ENCODE measurements at regions not wholly inside any gene's neighbourhood (a gene's known extent, or its start where the extent isn't known, plus 50 kb on each side); places are given as distances from the start of the nearest gene placed in this dataset.
"Not testable (repeated sequence)": the region's sequence is repeated elsewhere in the genome, so short reads cannot be mapped to it uniquely, and the experiment has no call there.

DNA sequence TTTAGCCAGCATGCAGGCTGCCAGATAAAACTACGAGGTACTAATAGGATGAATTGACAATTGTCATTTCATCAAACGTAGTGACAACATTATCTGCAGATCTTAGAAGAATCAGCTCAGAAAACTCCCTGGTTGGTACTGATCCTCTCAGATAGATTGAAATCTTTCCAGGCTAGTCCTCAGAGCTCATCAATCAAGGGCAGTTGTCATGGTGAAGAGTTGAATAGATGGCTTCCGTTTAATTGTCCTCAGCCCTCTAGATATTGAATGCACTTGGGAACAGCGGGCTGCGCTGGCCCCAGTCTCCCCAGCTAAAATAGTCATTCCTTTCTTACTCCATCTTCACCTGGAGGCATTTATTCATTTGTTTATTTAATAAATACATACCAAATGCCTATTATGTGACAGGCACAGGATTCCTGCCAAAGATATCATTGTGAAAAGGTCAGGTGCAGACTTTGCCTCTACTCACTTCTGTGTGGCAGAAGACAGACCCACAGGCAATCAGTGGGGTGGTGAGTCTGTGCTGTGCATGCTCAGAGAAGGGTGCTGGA is 1081.6 kb downstream of the TYW1 start:
- no peak for DNase-seq (ENCODE audit: low read depth in 2 of 2)

DNA sequence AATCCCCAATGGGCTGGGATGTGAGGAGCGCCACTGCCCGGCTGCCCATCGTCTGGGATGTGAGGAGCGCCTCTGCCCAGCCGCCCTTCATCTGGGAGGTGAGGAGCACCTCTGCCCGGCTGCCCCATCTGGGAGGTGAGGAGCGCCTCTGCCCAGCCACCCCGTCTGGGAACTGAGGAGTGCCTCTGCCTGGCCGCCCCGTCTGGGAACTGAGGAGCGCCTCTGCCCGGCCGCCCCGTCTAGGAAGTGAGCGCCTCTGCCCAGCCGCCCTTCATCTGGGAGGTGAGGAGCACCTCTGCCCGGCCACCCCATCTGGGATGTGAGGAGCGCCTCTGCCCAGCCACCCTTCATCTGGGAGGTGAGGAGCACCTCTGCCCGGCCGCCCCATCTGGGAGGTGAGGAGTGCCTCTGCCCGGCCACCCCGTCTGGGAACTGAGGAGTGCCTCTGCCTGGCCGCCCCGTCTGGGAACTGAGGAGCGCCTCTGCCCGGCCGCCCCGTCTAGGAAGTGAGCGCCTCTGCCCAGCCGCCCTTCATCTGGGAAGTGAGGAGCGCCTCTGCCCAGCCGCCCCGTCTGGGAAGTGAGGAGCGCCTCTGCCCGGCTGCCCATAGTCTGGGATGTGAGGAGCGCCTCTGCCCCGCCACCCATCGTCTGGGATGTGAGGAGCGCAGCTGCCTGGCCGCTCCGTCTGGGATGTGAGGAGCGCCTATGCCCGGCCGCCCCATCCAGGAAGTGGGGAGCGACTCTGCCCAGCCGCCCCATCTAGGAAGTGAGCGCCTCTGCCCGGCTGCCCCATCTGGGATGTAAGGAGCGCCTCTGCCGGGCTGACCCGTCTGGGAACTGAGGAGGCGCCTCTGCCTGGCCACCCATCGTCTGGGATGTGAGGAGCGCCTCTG is 1085.7 kb downstream of the TYW1 start:
- not testable (repeated sequence) for DNase-seq (ENCODE audit: low read depth in 2 of 2)

DNA sequence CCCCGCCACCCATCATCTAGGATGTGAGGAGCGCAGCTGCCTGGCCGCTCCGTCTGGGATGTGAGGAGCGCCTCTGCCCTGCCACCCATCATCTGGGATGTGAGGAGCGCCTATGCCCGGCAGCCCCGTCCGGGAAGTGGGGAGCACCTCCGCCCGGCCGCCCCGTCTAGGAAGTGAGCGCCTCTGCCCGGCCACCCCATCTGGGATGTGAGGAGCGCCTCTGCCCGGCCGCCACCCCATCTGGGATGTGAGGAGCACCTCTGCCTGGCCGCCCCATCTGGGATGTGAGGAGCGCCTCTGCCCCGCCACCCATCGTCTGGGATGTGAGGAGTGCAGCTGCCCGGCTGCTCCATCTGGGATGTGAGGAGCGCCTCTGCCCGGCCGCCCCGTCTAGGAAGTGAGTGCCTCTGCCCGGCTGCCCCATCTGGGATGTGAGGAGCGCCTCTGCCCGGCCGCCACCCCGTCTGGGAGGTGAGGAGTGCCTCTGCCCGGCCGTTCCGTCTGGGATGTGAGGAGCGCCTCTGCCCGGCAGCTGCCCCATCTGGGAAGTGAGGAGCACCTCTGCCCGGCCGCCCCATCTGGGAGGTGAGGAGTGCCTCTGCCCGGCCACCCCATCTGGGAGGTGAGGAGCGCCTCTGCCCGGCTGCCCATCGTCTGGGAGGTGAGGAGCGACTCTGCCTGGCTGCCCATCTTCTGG is 1086.5 kb downstream of the TYW1 start:
- DNase-seq (ENCODE audit: low read depth in 2 of 2): not testable (repeated sequence)

DNA sequence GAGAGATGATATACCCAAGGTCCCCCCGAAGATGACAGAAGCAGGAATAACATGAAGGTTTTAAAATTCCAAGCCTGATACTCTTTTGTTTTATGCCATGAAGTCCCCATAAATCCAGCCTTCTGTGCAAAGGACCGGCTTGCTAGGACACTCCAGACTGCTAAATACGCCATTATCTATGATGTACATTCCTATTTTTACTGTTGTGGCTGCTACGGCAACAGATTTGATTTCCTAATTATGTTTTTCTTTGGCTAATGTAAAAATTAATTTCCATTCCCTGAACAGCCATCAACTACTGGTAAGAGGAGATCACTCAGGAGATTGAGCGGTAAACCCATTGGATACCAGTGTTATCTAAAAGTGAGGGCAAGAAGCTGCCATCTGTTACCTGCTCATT is 1090.8 kb downstream of the TYW1 start:
- DNase-seq (ENCODE audit: low read depth in 2 of 2): no peak

DNA sequence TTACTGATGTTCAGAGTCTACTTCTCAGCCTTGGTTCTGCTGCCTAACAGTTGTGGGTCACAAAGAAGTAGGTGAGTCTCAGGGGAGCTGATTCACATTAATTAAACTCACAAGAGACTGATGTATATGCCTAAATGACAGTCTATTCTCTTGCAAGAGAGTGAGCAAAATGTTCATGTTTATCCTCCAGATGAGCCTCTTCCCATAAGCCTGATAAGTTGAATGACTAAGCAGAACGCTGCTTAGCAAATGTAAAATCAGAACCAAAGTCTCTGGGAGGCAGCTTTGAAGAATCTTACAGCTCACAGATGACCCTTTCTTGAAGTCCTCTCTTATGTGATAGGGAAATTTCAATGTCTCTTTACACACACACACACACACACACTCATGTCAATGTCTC is 1092.2 kb downstream of the TYW1 start:
- no peak for DNase-seq (ENCODE audit: low read depth in 2 of 2)

DNA sequence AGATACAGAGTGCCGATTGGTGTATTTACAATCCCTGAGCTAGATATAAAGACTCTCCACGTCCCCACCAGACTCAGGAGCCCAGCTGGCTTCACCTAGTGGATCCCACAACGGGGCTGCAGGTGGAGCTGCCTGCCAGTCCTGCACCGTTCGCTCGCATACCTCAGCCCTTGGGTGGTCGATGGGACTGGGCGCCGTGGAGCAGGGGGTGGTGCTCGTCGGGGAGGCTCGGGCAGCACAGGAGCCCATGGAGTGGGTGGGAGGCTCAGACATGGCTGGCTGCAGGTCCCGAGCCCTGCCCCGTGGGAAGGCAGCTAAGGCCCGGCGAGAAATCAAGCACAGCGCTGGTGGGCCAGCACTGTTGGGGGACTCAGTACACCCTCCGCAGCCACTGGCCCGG is 1093.6 kb downstream of the TYW1 start:
- not testable (repeated sequence) for DNase-seq (ENCODE audit: low read depth in 2 of 2)

DNA sequence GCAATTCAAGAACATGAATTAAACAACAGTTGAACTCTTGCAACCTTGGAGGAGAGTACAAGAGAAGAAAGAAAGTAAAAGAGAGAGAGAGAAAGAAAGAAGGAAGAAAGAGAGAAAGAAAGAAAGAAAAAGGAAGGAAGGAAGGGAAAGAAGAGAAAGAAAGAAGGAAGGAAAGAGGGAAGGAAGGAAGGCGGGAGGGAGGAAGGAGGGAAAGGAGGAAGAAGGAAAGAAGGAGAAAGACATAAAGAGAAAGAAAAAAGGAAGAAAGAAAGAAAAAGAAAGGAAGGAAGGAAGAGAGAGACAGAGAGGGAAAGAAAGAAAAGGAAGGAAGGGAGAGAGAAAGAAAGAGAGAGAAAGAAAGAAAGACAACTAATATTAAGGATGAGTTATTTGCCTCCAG is 1106.7 kb downstream of the TYW1 start:
- DNase-seq (ENCODE audit: low read depth in 2 of 2): no peak

DNA sequence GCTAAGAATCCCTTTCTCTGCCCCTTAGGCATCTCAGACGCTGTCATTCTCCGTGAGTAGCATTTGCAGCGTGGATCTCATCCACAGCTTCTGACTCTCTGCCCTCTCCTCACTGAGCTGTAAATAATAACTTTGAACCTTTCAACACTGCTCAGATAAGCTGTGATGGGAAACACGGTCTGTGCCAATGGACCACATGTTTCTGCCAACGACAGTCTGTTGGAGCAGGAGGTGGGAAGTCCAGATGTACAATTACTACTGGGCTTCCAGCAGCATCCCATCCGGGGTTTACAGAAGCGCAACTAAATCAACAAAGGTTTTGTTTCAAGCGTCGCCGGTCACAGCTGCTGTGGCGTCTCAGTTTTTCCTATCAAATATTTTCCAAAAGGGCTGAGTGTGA is 1110.6 kb downstream of the TYW1 start:
- DNase-seq (ENCODE audit: low read depth in 2 of 2): no peak

DNA sequence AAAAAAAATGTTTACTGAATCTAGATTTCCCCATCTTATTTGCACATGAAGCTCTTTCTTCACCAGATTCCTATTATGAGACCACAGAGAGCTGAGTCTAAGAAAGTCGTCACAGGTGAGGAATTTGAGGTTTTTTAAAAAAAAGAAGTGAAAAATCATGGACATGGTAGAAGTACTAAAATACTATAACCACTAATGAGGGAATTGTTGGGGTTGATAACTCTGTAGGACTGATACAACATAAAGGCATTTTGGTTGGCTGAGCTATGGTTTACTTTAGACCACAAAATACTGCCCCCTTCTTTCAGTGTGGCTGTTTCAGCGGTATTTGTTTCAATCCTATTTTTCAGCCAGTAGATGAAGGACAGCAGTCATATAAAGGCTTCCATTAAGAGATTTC is 1111.3 kb downstream of the TYW1 start:
- no peak for DNase-seq (ENCODE audit: low read depth in 2 of 2)

DNA sequence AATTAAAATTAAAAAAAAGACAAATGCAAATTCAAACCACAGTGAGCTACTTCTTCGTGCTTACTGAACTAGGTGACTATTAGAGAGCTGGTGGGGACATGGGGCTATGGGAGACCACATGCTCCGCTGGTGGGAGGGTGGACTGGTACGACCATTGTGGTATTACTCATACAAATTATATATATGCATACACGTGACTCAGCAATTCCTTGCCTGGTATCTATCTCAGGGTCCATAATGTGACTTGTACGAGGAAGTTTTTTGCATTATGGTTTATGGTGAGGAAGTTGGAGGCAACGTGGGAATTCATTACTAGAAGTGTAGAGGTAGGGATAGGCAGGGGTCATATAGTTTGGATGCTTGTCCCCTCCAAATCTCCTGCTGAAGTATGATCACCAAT is 1112.7 kb downstream of the TYW1 start:
- DNase-seq (ENCODE audit: low read depth in 2 of 2): no peak

DNA sequence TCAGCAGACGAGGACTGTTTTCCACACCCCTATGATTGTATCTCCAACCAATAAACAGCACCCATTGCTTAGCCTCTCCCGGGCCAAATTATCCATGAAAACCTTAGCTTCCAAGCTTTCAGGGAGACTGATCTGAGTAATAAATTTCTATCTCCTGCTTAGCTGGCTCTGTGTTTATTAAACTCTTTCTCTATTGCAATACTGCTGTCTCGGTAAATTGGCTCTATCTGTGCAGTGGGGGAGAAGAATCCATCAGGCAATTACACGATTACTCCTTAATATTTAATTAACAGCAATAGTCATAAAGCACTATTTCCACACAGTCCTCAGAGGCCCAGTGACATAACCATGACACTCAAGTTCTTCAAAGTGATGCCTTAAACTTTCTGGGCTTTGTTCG is 1122.8 kb downstream of the TYW1 start:
- DNase-seq (ENCODE audit: low read depth in 2 of 2): no peak

DNA sequence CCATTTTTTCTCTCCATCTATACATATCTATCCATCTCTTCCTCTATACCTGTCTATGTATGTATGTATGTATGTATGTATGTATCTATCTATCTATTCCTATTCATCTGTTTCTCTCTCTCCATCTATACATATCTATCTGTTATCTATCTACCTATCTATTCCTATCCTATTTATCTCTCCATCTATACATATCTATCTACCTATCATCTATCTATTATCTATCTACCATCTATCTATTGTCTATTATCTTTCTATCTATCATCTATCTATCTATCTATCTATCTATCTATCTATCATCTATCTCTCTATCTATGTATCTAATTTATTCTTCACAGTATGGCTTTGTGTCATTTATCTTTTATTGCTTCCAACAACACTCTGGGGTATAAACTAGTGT is 1124.4 kb downstream of the TYW1 start:
- DNase-seq (ENCODE audit: low read depth in 2 of 2): no peak

DNA sequence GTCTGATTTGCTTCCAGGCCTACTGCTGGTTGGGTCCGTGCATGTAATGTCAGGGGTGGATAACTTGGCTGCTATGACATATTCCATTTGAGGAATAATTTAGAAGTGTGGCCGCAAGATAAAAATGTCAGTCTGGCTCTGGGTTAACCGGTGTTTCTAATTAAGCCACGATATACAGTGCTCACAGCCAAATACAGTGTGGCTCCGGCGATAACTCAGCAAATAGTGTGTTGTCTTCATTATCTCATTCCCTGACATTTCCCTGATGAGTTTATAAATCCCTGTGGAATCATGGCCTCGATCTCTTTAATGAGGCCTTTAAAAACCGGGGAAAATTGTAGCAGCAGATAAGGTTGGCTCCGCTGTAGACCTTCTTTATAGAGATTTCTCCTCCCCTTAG is 1125.0 kb downstream of the TYW1 start:
- DNase-seq (ENCODE audit: low read depth in 2 of 2): no peak

DNA sequence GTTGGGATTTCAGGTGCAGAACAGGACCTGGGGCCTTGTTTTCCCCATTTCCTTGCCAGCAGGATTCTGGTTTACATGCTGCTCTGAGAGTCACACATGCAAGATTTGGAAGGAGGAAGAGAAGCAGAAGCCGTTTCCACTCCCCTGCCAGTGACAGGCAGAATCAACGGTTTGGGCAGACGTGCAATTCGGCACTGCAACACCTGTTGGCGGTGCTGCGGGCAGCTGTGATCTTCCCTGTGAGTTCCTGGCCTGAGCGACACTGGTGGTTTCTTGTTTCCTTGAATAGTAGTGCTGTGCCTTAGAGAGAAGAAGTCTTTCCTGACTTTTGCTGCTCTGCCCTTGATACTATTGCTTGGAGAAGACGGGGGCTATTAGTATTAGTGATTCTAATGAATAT is 1126.2 kb downstream of the TYW1 start:
- no peak for DNase-seq (ENCODE audit: low read depth in 2 of 2)

DNA sequence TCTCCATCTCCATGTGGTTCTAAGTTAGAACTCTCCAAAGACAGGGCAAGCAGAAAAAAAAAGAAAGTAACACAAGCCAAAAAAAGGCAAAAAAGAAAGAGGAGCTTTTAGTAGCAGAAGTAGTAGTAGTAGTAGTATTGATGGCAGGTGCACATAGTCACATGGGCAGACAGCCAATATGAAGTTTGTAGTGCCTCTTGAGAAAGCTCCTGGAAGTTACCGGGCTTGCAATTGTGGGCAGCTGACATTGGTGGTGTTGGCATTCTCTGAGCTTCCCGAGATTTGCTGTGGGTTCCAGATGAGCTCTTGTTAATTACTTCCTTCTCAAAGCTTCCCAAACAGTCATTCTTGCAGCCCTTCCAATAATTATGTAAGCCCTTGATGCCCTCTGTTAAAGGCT is 1128.5 kb downstream of the TYW1 start:
- DNase-seq (ENCODE audit: low read depth in 2 of 2): no peak

DNA sequence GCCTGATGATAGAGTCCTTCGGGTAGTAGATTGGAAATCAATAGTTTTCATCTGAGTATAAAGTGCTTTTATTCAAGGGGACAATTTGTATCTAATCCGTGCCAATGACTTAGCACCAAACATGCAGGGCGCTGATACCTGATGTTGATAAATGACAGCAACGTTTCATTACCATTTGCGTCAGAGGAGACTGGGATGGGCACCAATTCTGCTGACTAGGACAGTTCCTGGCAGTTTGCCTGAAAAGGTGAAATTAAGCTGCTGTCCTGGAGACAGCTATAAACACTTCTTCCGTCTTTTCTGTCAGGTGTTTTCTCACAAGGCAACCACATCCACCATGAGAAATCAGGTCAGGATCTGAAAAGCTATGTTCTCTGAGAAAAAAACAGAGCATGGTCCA is 1136.4 kb downstream of the TYW1 start:
- no peak for DNase-seq (ENCODE audit: low read depth in 2 of 2)

DNA sequence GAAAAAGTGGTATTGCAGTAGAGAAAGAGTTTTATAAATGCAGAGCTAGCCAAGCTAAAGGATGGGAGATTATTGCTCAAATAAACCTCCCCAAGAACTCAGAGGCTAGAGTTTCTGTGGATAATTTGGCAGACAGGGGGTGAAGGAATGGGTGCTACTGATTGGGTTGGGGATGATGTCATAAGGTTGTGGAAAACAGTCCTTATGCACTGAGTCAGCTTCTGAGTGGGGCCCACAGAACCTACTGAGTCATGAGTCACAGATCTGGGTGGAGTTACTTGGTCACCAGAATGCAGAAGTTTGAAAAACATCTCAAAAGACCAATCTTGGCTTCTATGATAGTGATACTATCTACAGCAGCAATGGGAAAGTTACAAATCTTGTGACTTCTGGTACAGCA is 1146.7 kb downstream of the TYW1 start:
- no peak for DNase-seq (ENCODE audit: low read depth in 2 of 2)

DNA sequence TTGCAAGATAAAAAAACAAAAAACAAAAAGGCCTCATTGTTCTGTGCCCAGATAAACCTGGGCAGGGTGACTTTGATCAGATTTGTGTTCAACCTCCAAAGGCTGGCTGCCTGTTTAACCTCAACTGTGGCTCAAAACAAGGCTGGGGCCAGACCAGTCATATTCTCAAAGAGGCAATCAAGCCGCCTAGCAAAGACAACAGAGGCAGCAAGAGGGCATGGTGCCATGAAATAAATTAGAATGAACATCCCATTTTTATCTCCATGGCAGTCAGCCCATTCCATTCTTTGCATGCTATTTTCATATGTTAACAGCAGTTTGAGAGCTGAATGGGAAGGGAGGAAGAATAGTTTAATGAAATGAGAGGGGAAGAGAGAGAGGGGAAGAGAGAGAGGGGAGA is 1150.3 kb downstream of the TYW1 start:
- no peak for DNase-seq (ENCODE audit: low read depth in 2 of 2)

DNA sequence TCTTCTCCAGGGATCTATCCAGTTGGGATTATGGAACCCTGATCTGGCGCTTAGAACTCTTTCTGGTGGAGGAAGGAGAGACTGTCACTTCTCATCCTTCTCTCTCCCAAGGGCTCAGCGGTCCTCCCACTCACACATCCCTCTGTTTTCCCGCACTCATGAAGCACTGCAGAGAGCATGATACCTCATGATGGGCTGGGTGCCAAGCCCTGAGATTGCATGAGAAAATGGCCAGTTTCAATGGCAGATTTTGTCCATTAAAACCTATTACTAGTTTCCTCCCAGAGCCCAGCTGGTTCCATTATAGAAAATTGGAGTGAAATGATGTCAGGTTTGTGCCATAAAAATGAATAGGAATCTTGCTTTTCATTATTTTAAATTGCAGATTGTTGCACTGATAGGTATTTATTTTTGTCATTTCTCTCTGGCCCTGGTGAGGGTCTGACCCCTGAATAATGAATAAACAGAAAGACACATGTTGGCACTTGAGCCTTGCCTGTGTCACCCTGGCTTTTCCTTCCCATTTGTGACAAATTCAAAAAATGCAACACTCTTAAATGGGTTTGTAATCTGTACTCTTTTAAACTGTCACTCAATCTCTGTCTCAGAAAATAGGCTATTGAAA is 1151.1 kb downstream of the TYW1 start:
- no peak for DNase-seq (ENCODE audit: low read depth in 2 of 2)

DNA sequence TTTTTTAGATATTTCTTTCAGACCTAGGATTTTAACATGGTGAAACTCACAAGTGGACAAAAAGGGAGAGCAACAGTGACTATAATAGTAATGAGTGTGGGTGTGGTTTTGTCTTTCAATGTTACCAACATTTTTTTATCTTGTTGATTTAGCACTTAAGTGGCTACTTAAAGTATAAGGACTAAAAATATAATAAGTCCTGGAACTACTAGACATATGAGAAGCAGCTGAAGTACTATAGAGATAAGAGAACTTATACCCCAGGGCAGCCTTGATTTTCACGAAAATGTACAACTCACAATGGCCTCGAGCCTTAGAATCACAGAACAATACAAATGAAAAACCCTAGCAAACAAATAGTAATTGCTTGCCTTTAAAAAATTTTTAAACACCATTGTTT is 1151.8 kb downstream of the TYW1 start:
- no peak for DNase-seq (ENCODE audit: low read depth in 2 of 2)

DNA sequence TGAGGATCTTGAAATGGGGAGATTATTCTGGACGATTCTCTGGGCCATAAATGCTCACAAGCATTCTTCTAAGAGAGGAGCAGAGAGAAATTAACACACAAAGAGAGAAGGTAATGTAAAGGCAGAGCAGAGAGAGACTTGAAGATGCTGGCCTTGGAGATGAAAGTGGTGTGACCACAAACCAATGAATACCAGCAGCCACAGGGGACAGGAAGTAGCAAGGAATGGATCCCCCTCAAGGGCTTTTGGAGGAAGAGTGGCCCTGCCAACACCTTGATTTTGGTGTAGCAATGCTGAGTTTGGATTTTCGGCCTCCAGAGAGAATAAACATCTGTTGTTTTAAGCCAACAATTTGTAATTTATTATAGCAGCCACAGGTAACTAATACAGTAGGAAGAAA is 1155.6 kb downstream of the TYW1 start:
- DNase-seq (ENCODE audit: low read depth in 2 of 2): no peak

DNA sequence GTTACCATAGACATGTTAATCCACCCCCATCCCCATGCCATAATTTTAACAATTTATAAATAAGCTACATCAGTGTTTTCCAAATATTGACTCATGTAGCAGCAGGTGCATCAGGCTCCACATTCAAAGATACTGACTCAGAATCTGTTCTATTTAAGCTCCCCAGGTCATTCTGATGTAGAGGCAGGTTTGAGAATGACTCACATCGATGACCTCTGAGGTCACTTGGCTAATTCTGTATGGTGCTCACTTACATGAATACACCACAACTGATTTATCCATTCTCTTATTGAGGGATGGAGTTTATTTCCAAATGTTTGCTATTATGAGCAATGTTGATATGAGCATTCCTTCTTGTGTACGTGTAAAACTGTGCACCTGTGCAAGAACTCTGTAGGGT is 1159.0 kb downstream of the TYW1 start:
- no peak for DNase-seq (ENCODE audit: low read depth in 2 of 2)
